Uterus (tissue), 3 donors: ENCODE measurements at regions not wholly inside any gene's neighbourhood (a gene's known extent, or its start where the extent isn't known, plus 50 kb on each side); places are given as distances from the start of the nearest gene placed in this dataset.

Source experiments
- DNase-seq, 2 donors: peaks; one replicate each; pipeline ENCODE4 v3.0.0-alpha.2; 2019 to 2020
- H3K27ac ChIP-seq, 2 donors: fragments of 200-600 bp; sonication (generic); 1 replicate in 1 of 2; 2 replicates in 1 of 2; pipeline ENCODE4 v1.5.1; 2016 to 2018
- H3K27me3 ChIP-seq, 2 donors: fragments of 200-600 bp; sonication (generic); one replicate each; pipeline ENCODE4 v1.5.1; 2018 to 2019; ENCODE audit warnings: control low read depth in 1 of 2
- H3K36me3 ChIP-seq, 2 donors: fragments of 200-600 bp; sonication (generic); one replicate each; pipeline ENCODE4 v1.5.1; 2019; ENCODE audit warnings: control low read depth in 1 of 2
- H3K4me1 ChIP-seq, 2 donors: fragments of 200-600 bp; sonication (generic); one replicate each; pipeline ENCODE4 v1.5.1; 2018 to 2019; ENCODE audit warnings: control low read depth in 1 of 2
- H3K4me3 ChIP-seq, 2 donors: fragments of 200-600 bp; sonication (generic); 1 replicate in 1 of 2; 2 replicates in 1 of 2; pipeline ENCODE4 v1.5.1; 2018 to 2019; ENCODE audit warnings: mild to moderate bottlenecking in 1 of 2
- H3K9me3 ChIP-seq, 2 donors: fragments of 200-600 bp; sonication (generic); one replicate each; pipeline ENCODE4 v1.5.1; 2019; ENCODE audit warnings: control low read depth in 1 of 2
- POLR2A ChIP-seq, 2 donors: fragments of 450-650 bp; IDR thresholded peaks; one replicate each; pipeline ENCODE4 v1.6.1; 2016; ENCODE audit warnings: antibody characterized with exemption in 2 of 2, mild to moderate bottlenecking in 1 of 2, moderate library complexity in 1 of 2
- intact Hi-C: fragments of 100-400 bp; cut with DNase I; formaldehyde crosslinking; loops from one replicate; pipeline ENCODE4 v1.15.1; 2023; ENCODE audit warnings: low total_unique reads
- TF ChIP-seq, protein P1 (sequence below), 4 experiments: fragments of 200-600 bp in 2 of 4; fragments of 450-650 bp in 2 of 4; sonication (generic) in 2 of 4; IDR thresholded peaks; one replicate each; pipeline ENCODE4 v1.5.1; 2016 to 2019; ENCODE audit warnings: antibody characterized with exemption in 4 of 4, mild to moderate bottlenecking in 2 of 4, moderate library complexity in 1 of 4
- donor health status: DM: yes; HTN: yes; CAD: no.

DNA sequence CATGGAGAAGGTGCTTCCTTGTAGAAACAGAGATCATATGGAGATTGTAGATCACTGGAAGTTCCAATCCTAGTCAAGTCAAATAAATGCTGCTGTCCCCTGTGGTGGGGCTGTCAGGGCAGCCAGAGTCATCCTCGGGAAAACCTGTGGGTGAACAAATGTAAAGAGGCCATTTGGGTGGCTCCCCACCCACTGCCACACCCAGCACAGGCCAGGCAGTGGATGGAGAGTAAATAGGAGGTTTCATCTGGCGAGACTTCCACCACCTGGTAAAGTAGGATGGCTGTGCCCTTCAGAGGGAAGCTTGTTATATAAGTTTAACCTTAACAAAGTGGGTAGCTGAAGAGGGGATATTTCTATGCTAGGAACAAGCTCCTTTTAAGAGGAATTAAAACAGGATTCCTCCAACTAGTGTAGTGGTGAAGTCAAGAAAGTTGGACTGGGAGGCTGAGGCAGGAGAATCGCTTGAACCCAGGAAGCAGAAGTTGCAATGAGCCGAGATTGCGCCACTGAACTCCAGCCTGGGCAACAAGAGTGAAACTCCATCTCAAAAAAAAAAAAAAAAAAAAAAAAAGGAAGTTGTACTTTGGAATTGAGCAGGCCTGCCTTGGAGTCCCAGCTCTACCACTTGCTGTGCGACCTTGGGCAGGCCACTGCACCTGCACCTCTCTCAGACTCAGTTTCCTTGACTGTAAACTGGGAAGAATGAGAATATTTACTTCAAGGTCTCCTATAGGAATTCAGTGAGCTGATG is 273.7 kb downstream of the PTTG2 start:
- H3K27me3 ChIP-seq, result no peaks in the 10 kb centered on the region
- TF ChIP-seq, protein P1, sequence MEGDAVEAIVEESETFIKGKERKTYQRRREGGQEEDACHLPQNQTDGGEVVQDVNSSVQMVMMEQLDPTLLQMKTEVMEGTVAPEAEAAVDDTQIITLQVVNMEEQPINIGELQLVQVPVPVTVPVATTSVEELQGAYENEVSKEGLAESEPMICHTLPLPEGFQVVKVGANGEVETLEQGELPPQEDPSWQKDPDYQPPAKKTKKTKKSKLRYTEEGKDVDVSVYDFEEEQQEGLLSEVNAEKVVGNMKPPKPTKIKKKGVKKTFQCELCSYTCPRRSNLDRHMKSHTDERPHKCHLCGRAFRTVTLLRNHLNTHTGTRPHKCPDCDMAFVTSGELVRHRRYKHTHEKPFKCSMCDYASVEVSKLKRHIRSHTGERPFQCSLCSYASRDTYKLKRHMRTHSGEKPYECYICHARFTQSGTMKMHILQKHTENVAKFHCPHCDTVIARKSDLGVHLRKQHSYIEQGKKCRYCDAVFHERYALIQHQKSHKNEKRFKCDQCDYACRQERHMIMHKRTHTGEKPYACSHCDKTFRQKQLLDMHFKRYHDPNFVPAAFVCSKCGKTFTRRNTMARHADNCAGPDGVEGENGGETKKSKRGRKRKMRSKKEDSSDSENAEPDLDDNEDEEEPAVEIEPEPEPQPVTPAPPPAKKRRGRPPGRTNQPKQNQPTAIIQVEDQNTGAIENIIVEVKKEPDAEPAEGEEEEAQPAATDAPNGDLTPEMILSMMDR (IDR thresholded peaks at IDR 0.05), result no peak
- TF ChIP-seq POLR2A (IDR thresholded peaks at IDR 0.05), result no peak
- H3K4me1 ChIP-seq, result peaks cover 0 to 3% of the 10 kb centered on the region in 2 donors
- intact Hi-C loops, result no loop called here
- H3K9me3 ChIP-seq, result no peaks in the 10 kb centered on the region
- H3K36me3 ChIP-seq, result no peaks in the 10 kb centered on the region
- no peak overlapping the region for H3K4me3 ChIP-seq
- no peak for DNase-seq
- H3K27ac ChIP-seq, result no peak overlapping the region

DNA sequence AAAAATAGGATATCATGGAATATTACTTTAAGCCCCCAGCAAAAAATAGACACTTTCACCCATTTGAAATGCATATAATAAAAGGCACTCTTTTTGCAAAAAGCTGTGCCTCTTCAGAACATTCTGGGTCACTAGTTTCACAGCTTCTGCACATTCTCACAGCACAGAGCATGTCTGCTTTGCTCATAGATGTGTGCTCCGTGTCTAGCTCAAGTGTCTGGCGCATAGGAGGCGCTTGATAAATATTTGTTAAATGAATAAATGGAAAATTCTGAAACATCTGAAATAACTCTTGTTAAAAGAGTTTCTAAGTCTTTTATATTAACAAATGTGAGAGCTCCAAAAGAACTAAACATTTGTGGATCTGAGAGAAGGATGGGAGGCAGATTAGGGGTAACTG is 275.2 kb downstream of the PTTG2 start:
- Histone ChIP-seq H3K4me3 (no peak overlapping the region), H3K9me3 (no peaks in the 10 kb centered on the region), H3K36me3 (no peaks in the 10 kb centered on the region), H3K27ac (peak overlapping the region; percentile 1 to 37), H3K4me1 (no peaks in the 10 kb centered on the region), H3K27me3 (no peaks in the 10 kb centered on the region)
- DNase-seq, result no peak
- TF ChIP-seq POLR2A (IDR thresholded peaks at IDR 0.05), result no peak
- TF ChIP-seq, protein P1 (IDR thresholded peaks at IDR 0.05), result no peak
- intact Hi-C loops, result no loop called here

DNA sequence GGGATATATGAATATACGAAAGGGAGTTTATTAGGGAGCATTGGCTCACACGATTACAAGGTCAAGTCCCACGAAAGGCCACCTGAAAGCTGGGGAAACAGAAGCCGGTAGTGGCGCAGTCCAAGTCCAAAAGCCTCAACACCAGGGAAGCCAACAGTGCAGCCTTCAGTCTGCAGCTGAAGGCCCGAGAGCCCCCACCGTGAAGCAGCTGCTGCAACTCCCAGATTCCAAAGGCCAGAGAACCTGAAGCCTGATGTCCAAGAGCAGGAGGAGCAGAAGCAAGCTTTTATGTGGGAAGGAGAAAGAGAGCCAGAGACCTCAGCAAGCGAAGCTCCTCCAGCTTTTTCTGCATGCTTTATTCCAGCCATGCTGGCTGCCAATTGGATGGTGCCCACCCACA is 275.8 kb downstream of the PTTG2 start:
- H3K9me3 ChIP-seq, result no peaks in the 10 kb centered on the region
- peak overlapping the region; percentile 1 to 19 for H3K27ac ChIP-seq
- H3K36me3 ChIP-seq, result no peaks in the 10 kb centered on the region
- H3K27me3 ChIP-seq, result no peaks in the 10 kb centered on the region
- no peak for DNase-seq
- TF ChIP-seq, protein P1 (IDR thresholded peaks at IDR 0.05), result no peak
- no peak for TF ChIP-seq POLR2A (IDR thresholded peaks at IDR 0.05)
- intact Hi-C loops, result no loop called here
- no peaks in the 10 kb centered on the region for H3K4me1 ChIP-seq
- H3K4me3 ChIP-seq, result no peak overlapping the region

DNA sequence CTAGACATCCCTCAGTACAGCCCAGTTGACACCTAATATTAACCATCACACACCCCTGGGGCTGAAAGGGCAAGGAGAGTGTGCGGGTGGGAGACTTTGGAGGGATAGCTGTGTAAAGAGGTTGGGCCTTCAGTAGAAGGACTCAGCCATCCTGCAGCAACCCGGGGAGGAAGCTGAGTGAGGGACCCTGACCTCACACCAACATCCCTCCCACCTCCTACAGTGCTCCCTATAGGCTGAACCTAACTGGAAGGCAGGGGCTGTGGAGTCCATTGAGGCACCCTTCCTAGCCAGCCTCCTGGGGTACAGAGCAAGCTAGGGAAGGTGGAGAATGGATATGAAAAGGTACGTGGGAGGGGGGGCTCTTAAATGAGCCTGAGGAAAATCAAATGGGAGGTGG is 276.3 kb downstream of the PTTG2 start:
- no peak for TF ChIP-seq POLR2A (IDR thresholded peaks at IDR 0.05)
- TF ChIP-seq, protein P1 (IDR thresholded peaks at IDR 0.05), result no peak
- H3K27me3 ChIP-seq, result no peaks in the 10 kb centered on the region
- intact Hi-C loops, result no loop called here
- no peaks in the 10 kb centered on the region for H3K36me3 ChIP-seq
- H3K9me3 ChIP-seq, result no peaks in the 10 kb centered on the region
- no peaks in the 10 kb centered on the region for H3K4me1 ChIP-seq
- no peak for DNase-seq
- H3K4me3 ChIP-seq, result no peak overlapping the region
- peak overlapping the region; percentile 1 to 19 for H3K27ac ChIP-seq

DNA sequence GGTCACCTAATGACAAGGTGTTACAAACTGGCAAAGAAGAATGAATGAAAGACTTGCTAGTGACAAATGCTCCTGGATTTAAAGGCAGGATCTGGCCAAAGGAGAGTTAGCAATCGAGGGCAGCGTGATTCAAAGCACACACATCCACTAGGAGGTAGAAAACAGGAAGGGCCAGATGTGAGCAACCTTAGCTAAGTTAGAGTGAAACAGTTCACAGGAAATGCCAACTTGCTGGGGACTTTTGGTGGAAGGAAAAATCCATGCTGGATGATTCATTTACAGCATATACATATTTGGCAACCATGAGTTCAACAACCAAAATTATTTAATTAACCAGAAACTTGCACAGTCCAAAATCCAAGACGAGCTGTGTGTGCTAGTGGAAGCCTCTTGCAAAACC is 276.9 kb downstream of the PTTG2 start:
- intact Hi-C loops, result no loop called here
- Histone ChIP-seq H3K27ac (no peak overlapping the region), H3K36me3 (no peaks in the 10 kb centered on the region), H3K9me3 (no peaks in the 10 kb centered on the region), H3K27me3 (no peaks in the 10 kb centered on the region), H3K4me1 (no peaks in the 10 kb centered on the region), H3K4me3 (no peak overlapping the region)
- no peak for TF ChIP-seq POLR2A (IDR thresholded peaks at IDR 0.05)
- TF ChIP-seq, protein P1 (IDR thresholded peaks at IDR 0.05), result no peak
- DNase-seq, result no peak
